Stomach (tissue), 8 donors: ENCODE measurements at regions not wholly inside any gene's neighbourhood (a gene's known extent, or its start where the extent isn't known, plus 50 kb on each side); places are given as distances from the start of the nearest gene placed in this dataset.

Experiments used
- DNase-seq, 2 donors: peaks; one replicate each; pipeline versions ENCODE4 v3.0.0 to v3.0.0-alpha.2; 2013 to 2019
- H3K27ac ChIP-seq, 5 donors: fragments of 200-600 bp in 4 of 5; sonication (generic) in 4 of 5; one replicate each; pipeline ENCODE4 v1.5.1; 2013 to 2019; ENCODE audit warnings: mild to moderate bottlenecking in 1 of 5, moderate library complexity in 1 of 5
- H3K27me3 ChIP-seq, 3 donors: fragments of 200-600 bp; sonication (generic); one replicate each; pipeline ENCODE4 v1.5.1; 2017 to 2019; ENCODE audit warnings: mixed run types in 1 of 3
- H3K36me3 ChIP-seq, 4 donors: fragments of 200-600 bp; sonication (generic); 1 replicate in 3 of 4; 2 replicates in 1 of 4; pipeline ENCODE4 v1.5.1; 2016 to 2019
- H3K4me1 ChIP-seq, 4 donors: fragments of 200-600 bp; sonication (generic); one replicate each; pipeline ENCODE4 v1.5.1; 2016 to 2019
- H3K4me3 ChIP-seq, 4 donors: fragments of 200-600 bp; sonication (generic) in 3 of 4; one replicate each; pipeline ENCODE4 v1.5.1; 2016 to 2019; ENCODE audit warnings: mild to moderate bottlenecking in 1 of 4
- H3K9me3 ChIP-seq, 4 donors: fragments of 200-600 bp; sonication (generic); one replicate each; pipeline ENCODE4 v1.5.1; 2016 to 2019
- EP300 ChIP-seq: sonication (generic); formaldehyde crosslinking; IDR thresholded peaks from one replicate; pipeline ENCODE4 v1.6.1; 2017; ENCODE audit warnings: antibody characterized with exemption
- POLR2A ChIP-seq, 4 donors: fragments of 450-650 bp; IDR thresholded peaks; one replicate each; pipeline ENCODE4 v1.6.1; 2016; ENCODE audit warnings: antibody characterized with exemption in 4 of 4, control low read depth in 2 of 4, mild to moderate bottlenecking in 1 of 4, moderate library complexity in 1 of 4
- POLR2AphosphoS5 ChIP-seq, 3 donors: sonication (generic); formaldehyde crosslinking; IDR thresholded peaks; one replicate each; pipeline ENCODE4 v1.6.1; 2016; ENCODE audit warnings: antibody characterized with exemption in 3 of 3
- WGBS, 5 donors: extraction: QIAGEN DNeasy Blood & Tissue Kit in 3 of 5; methylation state at CpG; one replicate each; pipeline versions ENCODE4 v1.1.5 to v1.1.7; 2013 to 2018; 5-methylcytosine and 5-hydroxymethylcytosine counted together
- intact Hi-C: fragments of 100-400 bp; cut with DNase I; formaldehyde crosslinking; loops from one replicate; pipeline ENCODE4 v1.15.1; 2023; ENCODE audit warnings: low total_unique reads
- TF ChIP-seq, protein P1 (sequence below), 7 experiments: fragments of 450-650 bp in 4 of 7; fragments of 200-600 bp in 3 of 7; sonication (generic) in 3 of 7; IDR thresholded peaks; one replicate each; pipeline ENCODE4 v1.5.1; 2016 to 2019; ENCODE audit warnings: antibody characterized with exemption in 7 of 7, control low read depth in 2 of 7, mild to moderate bottlenecking in 1 of 7
- donor health status: healthy with polysubstance abuse.
- donor health status: Bipolar disorder and iron deficiency.
- donor health status: healthy.

DNA sequence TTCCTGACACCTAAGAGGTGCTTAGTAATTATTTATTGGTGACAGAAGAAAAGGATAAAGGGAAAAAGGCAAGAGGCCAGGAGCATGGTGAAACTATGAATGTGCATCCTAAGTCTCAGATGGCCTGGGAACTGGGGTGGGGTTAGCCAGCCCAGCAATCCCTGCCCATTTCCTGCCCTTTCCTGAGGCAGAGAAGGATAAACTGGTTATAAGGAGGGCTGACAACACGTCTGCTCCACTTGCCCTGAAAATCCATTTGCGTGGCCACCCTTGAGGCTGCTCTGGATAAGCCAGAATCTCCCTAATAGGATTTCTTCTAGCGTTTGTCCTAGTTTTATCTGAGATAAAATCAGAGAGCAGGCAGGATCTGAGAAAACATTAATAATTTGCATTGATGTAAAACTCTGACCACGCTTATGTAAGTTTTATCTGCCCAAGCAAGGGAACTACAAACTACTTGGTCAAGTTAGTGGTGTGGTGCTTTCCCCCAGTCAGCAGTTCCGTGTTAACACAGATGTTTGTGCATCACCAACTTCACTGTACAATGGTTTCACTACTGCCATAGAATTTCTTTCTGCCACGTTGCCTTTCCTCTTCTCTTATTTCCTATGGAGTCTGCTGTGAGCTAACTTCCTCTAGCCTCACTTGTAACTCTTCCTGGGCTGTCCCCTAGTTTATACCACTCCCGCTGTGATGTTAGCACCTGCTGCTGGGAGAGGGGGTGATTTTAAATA lies 392.7 kb downstream of the RPS29 start:
- DNase-seq: peak in 1 of 2 donors; percentile 11
- 39 to 52% (median 47%) methylated on average over 7 of the region's 7 CpGs for WGBS, 5 donors
- no peak overlapping the region for H3K4me3 ChIP-seq
- H3K9me3 ChIP-seq: no peaks in the 10 kb centered on the region
- no peaks in the 10 kb centered on the region for H3K36me3 ChIP-seq
- H3K4me1 ChIP-seq: no peaks in the 10 kb centered on the region
- no peak overlapping the region for H3K27ac ChIP-seq
- TF ChIP-seq POLR2AphosphoS5 (IDR thresholded peaks at IDR 0.05) (no peak), POLR2A (IDR thresholded peaks at IDR 0.05) (no peak), EP300 (no peak)
- TF ChIP-seq, protein P1, sequence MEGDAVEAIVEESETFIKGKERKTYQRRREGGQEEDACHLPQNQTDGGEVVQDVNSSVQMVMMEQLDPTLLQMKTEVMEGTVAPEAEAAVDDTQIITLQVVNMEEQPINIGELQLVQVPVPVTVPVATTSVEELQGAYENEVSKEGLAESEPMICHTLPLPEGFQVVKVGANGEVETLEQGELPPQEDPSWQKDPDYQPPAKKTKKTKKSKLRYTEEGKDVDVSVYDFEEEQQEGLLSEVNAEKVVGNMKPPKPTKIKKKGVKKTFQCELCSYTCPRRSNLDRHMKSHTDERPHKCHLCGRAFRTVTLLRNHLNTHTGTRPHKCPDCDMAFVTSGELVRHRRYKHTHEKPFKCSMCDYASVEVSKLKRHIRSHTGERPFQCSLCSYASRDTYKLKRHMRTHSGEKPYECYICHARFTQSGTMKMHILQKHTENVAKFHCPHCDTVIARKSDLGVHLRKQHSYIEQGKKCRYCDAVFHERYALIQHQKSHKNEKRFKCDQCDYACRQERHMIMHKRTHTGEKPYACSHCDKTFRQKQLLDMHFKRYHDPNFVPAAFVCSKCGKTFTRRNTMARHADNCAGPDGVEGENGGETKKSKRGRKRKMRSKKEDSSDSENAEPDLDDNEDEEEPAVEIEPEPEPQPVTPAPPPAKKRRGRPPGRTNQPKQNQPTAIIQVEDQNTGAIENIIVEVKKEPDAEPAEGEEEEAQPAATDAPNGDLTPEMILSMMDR (IDR thresholded peaks at IDR 0.05): no peak
- intact Hi-C loops: no loop called here
- H3K27me3 ChIP-seq: no peaks in the 10 kb centered on the region

DNA sequence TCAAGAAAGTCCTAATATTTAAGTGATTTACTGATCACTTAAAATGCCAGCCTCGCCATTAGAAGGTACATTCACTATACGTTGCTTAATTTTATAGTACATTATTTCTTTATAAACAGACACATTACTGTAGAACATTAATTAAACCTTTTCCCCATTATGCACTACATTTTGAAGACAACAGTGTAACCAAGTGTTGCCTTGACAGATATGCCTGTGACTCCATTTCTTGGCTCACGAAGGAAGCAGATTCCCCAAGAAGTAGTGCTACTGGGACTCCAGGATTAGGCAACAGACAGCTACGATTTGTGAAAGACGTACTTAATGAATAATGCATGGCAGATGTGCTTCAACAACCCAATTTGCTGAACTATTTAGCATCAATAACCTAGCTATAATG lies 394.8 kb downstream of the RPS29 start:
- Histone ChIP-seq H3K9me3 (peaks cover 0 to 8% (median 3%) of the 10 kb centered on the region in 4 donors), H3K36me3 (no peaks in the 10 kb centered on the region), H3K4me3 (no peak overlapping the region), H3K27me3 (no peaks in the 10 kb centered on the region), H3K4me1 (no peaks in the 10 kb centered on the region), H3K27ac (no peak overlapping the region)
- intact Hi-C loops: no loop called here
- TF ChIP-seq EP300 (no peak), POLR2A (IDR thresholded peaks at IDR 0.05) (no peak), POLR2AphosphoS5 (IDR thresholded peaks at IDR 0.05) (no peak)
- TF ChIP-seq, protein P1 (IDR thresholded peaks at IDR 0.05): no peak
- WGBS, 5 donors: 71 to 87% (median 76%) methylated on average over 5 of the region's 5 CpGs
- DNase-seq: no peak

DNA sequence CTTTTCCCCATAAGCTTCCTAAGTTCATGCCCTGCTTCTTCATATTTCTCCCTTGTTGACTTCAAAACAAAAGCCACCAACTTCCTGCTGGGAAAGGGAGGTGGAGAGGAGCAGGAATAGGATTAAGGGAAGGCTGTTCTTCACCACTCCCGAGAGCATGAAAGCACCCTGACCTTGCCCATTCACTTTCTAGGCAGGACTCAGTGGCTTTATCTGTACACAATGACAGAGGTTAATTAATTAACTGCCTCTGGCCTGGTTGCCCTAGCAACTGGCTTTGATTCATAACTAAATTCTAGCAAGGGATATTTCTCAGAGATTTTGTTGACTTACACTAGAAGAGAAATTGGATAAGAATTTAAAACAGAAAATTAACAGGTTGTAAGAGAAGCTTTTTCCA lies 396.8 kb downstream of the RPS29 start:
- intact Hi-C loops: no loop called here
- peak in 1 of 2 donors; percentile 8 for DNase-seq
- no peaks in the 10 kb centered on the region for H3K4me1 ChIP-seq
- TF ChIP-seq POLR2AphosphoS5 (IDR thresholded peaks at IDR 0.05): no peak
- TF ChIP-seq, protein P1 (IDR thresholded peaks at IDR 0.05): no peak
- TF ChIP-seq EP300: no peak
- no peak for TF ChIP-seq POLR2A (IDR thresholded peaks at IDR 0.05)
- H3K4me3 ChIP-seq: no peak overlapping the region
- H3K27ac ChIP-seq: no peak overlapping the region
- no peaks in the 10 kb centered on the region for H3K27me3 ChIP-seq
- WGBS, 5 donors: 9 to 38% (median 17%) methylated on average over 1 of the region's 1 CpG
- H3K9me3 ChIP-seq: peaks cover 0 to 8% (median 3%) of the 10 kb centered on the region in 4 donors
- H3K36me3 ChIP-seq: no peaks in the 10 kb centered on the region

DNA sequence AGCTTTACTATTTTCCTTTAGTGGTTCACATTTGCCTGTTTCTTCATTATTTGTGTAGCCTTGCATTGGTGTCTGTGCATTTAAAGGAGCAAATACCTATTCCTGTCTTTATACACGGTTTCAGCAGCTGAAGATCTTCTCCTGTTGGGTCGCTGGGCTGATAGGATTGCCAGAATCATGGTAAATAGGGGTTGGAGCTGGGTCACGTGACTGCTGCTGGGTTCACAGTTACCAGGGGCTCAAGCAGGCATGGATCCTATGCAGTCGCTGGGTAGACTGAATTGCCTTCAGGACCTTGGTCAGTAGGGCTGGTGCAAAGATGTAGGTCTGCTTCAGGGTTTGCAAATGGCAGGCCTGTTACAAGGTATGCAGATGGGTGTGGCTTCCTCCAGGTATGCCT lies 398.4 kb downstream of the RPS29 start:
- Histone ChIP-seq H3K36me3 (no peaks in the 10 kb centered on the region), H3K4me3 (no peak overlapping the region), H3K9me3 (peaks cover 0 to 14% (median 3%) of the 10 kb centered on the region in 4 donors), H3K27ac (no peak overlapping the region), H3K27me3 (no peaks in the 10 kb centered on the region), H3K4me1 (no peaks in the 10 kb centered on the region)
- intact Hi-C loops: no loop called here
- DNase-seq: no peak
- TF ChIP-seq, protein P1 (IDR thresholded peaks at IDR 0.05): no peak
- TF ChIP-seq POLR2AphosphoS5 (IDR thresholded peaks at IDR 0.05): no peak
- TF ChIP-seq EP300: no peak
- TF ChIP-seq POLR2A (IDR thresholded peaks at IDR 0.05): no peak
- WGBS, 5 donors: 50 to 78% (median 75%) methylated on average over 4 of the region's 4 CpGs
